ENCODE measurements at regions not wholly inside any gene's neighbourhood (a gene's known extent, or its start where the extent isn't known, plus 50 kb on each side); places are given as distances from the start of the nearest gene placed in this dataset.
"Not testable (repeated sequence)": the region's sequence is repeated elsewhere in the genome, so short reads cannot be mapped to it uniquely, and the experiment has no call there.

DNA sequence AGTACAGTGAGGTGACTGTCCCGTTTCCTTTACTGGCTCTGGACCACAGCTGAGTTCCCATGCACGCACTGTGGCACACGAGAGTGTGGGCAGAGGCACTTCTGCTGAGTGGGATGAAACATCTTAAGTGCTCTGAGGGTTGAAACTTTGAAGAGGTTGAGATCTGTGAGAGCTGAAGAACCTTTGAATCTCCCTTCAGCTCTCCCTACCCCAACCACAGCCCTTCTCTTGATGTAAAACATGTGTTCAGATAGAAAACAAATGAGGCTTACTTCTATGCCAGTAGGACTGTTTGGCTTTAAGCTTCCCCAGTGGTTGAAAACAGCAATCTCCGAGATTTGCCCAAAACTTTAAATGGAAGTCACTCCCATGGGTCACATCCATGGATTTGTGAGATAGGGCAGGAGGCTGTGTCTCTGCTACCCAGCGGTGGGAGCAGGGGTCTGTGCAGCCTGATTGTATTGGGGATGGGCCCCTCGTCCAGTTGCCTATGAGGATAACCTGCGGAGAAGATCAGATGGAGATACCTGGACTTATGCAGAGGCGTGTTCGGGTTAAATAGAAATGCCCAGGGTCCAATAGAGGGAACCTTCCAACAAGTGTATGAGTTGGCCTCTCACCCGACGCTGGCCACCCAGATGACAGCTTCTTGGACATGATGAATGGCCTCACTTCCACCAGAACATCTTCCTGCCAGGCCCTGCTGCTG lies 178.0 kb upstream of the PLGLB2 start:
- TF ChIP-seq, protein P1, sequence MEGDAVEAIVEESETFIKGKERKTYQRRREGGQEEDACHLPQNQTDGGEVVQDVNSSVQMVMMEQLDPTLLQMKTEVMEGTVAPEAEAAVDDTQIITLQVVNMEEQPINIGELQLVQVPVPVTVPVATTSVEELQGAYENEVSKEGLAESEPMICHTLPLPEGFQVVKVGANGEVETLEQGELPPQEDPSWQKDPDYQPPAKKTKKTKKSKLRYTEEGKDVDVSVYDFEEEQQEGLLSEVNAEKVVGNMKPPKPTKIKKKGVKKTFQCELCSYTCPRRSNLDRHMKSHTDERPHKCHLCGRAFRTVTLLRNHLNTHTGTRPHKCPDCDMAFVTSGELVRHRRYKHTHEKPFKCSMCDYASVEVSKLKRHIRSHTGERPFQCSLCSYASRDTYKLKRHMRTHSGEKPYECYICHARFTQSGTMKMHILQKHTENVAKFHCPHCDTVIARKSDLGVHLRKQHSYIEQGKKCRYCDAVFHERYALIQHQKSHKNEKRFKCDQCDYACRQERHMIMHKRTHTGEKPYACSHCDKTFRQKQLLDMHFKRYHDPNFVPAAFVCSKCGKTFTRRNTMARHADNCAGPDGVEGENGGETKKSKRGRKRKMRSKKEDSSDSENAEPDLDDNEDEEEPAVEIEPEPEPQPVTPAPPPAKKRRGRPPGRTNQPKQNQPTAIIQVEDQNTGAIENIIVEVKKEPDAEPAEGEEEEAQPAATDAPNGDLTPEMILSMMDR (IDR thresholded peaks at IDR 0.05), result not testable (repeated sequence)
- not testable (repeated sequence) for TF ChIP-seq POLR2A (IDR thresholded peaks at IDR 0.05)

Data from right lobe of liver (tissue), 4 donors.